ENCODE measurements at regions not wholly inside any gene's neighbourhood (a gene's known extent, or its start where the extent isn't known, plus 50 kb on each side); places are given as distances from the start of the nearest gene placed in this dataset.

GRCh38 chr18:21168880-21169279 is 57.3 kb upstream of the ROCK1 start:
- no peak for ATAC-seq
- no peak overlapping the region for H3K4me3 Mint-ChIP-seq
- H3F3A ChIP-seq (replicated peaks; ENCODE audit: low read depth) = no peaks in the 10 kb centered on the region
- no peaks in the 10 kb centered on the region for H4K20me1 ChIP-seq (replicated peaks; ENCODE audit: insufficient read depth)
- H3K4me1 Mint-ChIP-seq = peaks cover 5% of the 10 kb centered on the region; the same call in 2 of the 3 replicates
- H3K79me2 ChIP-seq (replicated peaks; ENCODE audit: insufficient read depth) = no peaks in the 10 kb centered on the region
- TF ChIP-seq REST (IDR thresholded peaks at IDR 0.05; ENCODE audit: unreplicated experiment) (no peak), JUNB (IDR thresholded peaks at IDR 0.05; ENCODE audit: unreplicated experiment) (no peak), ZNF462 (CRISPR knock-in tag; IDR thresholded peaks at IDR 0.05) (no peak), ETS1 (IDR thresholded peaks at IDR 0.05) (no peak), ZNF114 (CRISPR knock-in tag; IDR thresholded peaks at IDR 0.05) (no peak), EZH2 (IDR thresholded peaks at IDR 0.05; ENCODE audit: low read depth, unreplicated experiment) (no peak), EZH2phosphoT487 (IDR thresholded peaks at IDR 0.05; ENCODE audit: unreplicated experiment) (no peak), CREB1 (CRISPR knock-in tag; IDR thresholded peaks at IDR 0.05; ENCODE audit: low read depth) (no peak), CTCF (conservative IDR thresholded peaks at IDR 0.05; ENCODE audit: low read depth in 2 of 2) (no peak), STAT1 (IDR thresholded peaks at IDR 0.05; ENCODE audit: unreplicated experiment) (no peak), ZNF331 (CRISPR knock-in tag; IDR thresholded peaks at IDR 0.05; ENCODE audit: low read depth) (no peak)
- no peaks in the 10 kb centered on the region for H3K36me3 ChIP-seq (ENCODE audit: insufficient read depth)
- no peak overlapping the region for H3K27ac ChIP-seq (ENCODE audit: low read depth)
- H3K4me2 ChIP-seq = no peak overlapping the region
- DNase-seq (ENCODE audit: low spot score) = no peak
- H3K27ac Mint-ChIP-seq = no peak overlapping the region
- H3K4me3 ChIP-seq = no peak overlapping the region
- no peaks in the 10 kb centered on the region for H3K9me3 Mint-ChIP-seq
- no peak overlapping the region for H2AFZ ChIP-seq
- H3K36me3 Mint-ChIP-seq (ENCODE audit: low read depth) = no peaks in the 10 kb centered on the region
- no peaks in the 10 kb centered on the region for H3K27me3 Mint-ChIP-seq (ENCODE audit: insufficient read depth, low read depth, poor library complexity)
- H3K4me1 ChIP-seq (ENCODE audit: insufficient read depth) = no peaks in the 10 kb centered on the region
- no peaks in the 10 kb centered on the region for H3K27me3 ChIP-seq (ENCODE audit: insufficient read depth)
- no peaks in the 10 kb centered on the region for H3K9me2 ChIP-seq (ENCODE audit: insufficient read depth)

All from GM23338 (cell line).